ENCODE measurements at regions not wholly inside any gene's neighbourhood (a gene's known extent, or its start where the extent isn't known, plus 50 kb on each side); places are given as distances from the start of the nearest gene placed in this dataset.

DNA sequence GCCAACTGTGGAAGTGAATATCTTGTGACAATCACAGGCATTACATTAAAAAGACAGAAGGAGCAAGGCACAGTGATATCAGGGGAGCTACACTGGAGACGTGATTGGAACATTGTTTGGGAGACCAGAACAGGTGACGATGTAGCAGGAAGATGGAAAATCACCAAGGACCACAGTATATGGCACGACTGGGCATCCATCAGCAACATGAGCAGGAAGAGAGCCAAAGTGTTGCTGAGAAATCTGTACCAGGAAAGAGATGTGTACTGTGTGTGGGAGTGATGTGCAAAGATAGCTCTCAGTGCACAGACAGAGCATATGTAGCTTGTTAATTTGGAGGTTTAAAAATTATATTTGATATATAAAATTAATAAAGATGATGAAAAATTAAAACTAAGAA, 790.6 kb upstream of the ADGRL2 start:
- H4K91ac ChIP-seq (replicated peaks; ENCODE audit: insufficient read length, low read length) = no peak overlapping the region
- ChIA-PET CTCF (ENCODE audit: partially characterized antibody) (interaction anchor here (1.2 kb wide), 1 partner anchor 12 kb away, joined by 3 read pairs; no protein-coding TSS in a partner anchor), POLR2A (ENCODE audit: partially characterized antibody) (no interaction called here)
- H3K27me3 ChIP-seq (replicated peaks in 1 of 4; ENCODE audit: control insufficient read depth in 3 of 4, extremely low read depth in 1 of 4, insufficient read depth in 3 of 4, low read length in 3 of 4) = no peaks in the 10 kb centered on the region
- no peaks in the 10 kb centered on the region for H3K23me2 ChIP-seq (ENCODE audit: low read depth, low read length)
- no peaks in the 10 kb centered on the region for H3K9me3 ChIP-seq (ENCODE audit: insufficient read depth in 2 of 2, low read depth in 1 of 2, low read length in 1 of 2)
- no peak overlapping the region for H2BK120ac ChIP-seq (replicated peaks; ENCODE audit: low read depth, low read length)
- H2BK5ac ChIP-seq (ENCODE audit: low read depth, low read length) = no peak overlapping the region
- TF ChIP-seq SUZ12 (IDR thresholded peaks at IDR 0.05; ENCODE audit: low read length) = no peak
- TF ChIP-seq, protein P1, sequence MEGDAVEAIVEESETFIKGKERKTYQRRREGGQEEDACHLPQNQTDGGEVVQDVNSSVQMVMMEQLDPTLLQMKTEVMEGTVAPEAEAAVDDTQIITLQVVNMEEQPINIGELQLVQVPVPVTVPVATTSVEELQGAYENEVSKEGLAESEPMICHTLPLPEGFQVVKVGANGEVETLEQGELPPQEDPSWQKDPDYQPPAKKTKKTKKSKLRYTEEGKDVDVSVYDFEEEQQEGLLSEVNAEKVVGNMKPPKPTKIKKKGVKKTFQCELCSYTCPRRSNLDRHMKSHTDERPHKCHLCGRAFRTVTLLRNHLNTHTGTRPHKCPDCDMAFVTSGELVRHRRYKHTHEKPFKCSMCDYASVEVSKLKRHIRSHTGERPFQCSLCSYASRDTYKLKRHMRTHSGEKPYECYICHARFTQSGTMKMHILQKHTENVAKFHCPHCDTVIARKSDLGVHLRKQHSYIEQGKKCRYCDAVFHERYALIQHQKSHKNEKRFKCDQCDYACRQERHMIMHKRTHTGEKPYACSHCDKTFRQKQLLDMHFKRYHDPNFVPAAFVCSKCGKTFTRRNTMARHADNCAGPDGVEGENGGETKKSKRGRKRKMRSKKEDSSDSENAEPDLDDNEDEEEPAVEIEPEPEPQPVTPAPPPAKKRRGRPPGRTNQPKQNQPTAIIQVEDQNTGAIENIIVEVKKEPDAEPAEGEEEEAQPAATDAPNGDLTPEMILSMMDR (IDR thresholded peaks at IDR 0.05; ENCODE audit: control extremely low read depth in 1 of 3, insufficient read depth in 1 of 3, low read depth in 1 of 3, low read length in 3 of 3) = no peak
- TF ChIP-seq TEAD4 (IDR thresholded peaks at IDR 0.05; ENCODE audit: low read depth, low read length) = no peak
- TF ChIP-seq SIN3A (conservative IDR thresholded peaks at IDR 0.05 in 1 of 2, IDR thresholded peaks at IDR 0.05 in 1 of 2; ENCODE audit: low read depth in 1 of 2, low read length in 2 of 2) = no peak
- H3K79me2 ChIP-seq (ENCODE audit: control insufficient read depth in 1 of 2, insufficient read depth in 2 of 2, low read length in 2 of 2) = no peaks in the 10 kb centered on the region
- H2AK5ac ChIP-seq (ENCODE audit: low read depth, low read length) = no peak overlapping the region
- no peak overlapping the region for H3K4me2 ChIP-seq (ENCODE audit: insufficient read depth in 1 of 2, low read depth in 2 of 2, low read length in 2 of 2)
- no peaks in the 10 kb centered on the region for H3K4me1 ChIP-seq (replicated peaks in 1 of 4; ENCODE audit: control insufficient read depth in 3 of 4, insufficient read depth in 4 of 4, low read length in 3 of 4)
- no peak overlapping the region for H3K4ac ChIP-seq (replicated peaks; ENCODE audit: insufficient read length, low read depth, low read length)
- H3K27ac ChIP-seq (ENCODE audit: low read depth, low read length) = no peak overlapping the region
- no peak overlapping the region for H4K8ac ChIP-seq (ENCODE audit: extremely low read depth, insufficient read depth, low read length)
- no peak overlapping the region for H2BK20ac ChIP-seq (ENCODE audit: low read length)
- H3K56ac ChIP-seq (replicated peaks; ENCODE audit: insufficient read length, low read depth, low read length) = no peak overlapping the region
- no peak overlapping the region for H2BK15ac ChIP-seq (ENCODE audit: low read length)
- FAIRE-seq (no peak), DNase-seq (ENCODE audit: low read depth in 1 of 2, low spot score in 2 of 2) (no peak)
- no peaks in the 10 kb centered on the region for H3K36me3 ChIP-seq (ENCODE audit: control insufficient read depth in 2 of 4, insufficient read depth in 4 of 4, low read length in 3 of 4)
- H3K9ac ChIP-seq (replicated peaks in 1 of 4; ENCODE audit: extremely low read depth in 1 of 4, low read depth in 3 of 4, low read length in 3 of 4) = no peak overlapping the region
- no peak overlapping the region for H3K14ac ChIP-seq (ENCODE audit: insufficient read length)
- H3K23ac ChIP-seq (ENCODE audit: insufficient read length) = no peak overlapping the region
- H3K4me3 ChIP-seq (ENCODE audit: extremely low read depth in 1 of 4, insufficient read depth in 2 of 4, low read depth in 3 of 4, low read length in 4 of 4) = no peak overlapping the region
- no peak overlapping the region for H2AFZ ChIP-seq (ENCODE audit: low read length)
- H2BK12ac ChIP-seq (ENCODE audit: low read depth, low read length) = no peak overlapping the region
- no peaks in the 10 kb centered on the region for H3K79me1 ChIP-seq (ENCODE audit: low read depth, low read length)
- 94% methylated on average over 3 of the region's 3 CpGs; no CpG with 5 or more reads in 1 of the 2 experiments for WGBS, 2 experiments (ENCODE audit: extremely low coverage in 1 of 2, insufficient coverage in 1 of 2, insufficient read length in 1 of 2, insufficient replicate concordance in 2 of 2, low coverage in 1 of 2, low lambda C conversion rate in 2 of 2, missing lambda C conversion rate in 1 of 2)
- H4K5ac ChIP-seq (ENCODE audit: insufficient read length, low read depth, low read length) = no peak overlapping the region
- H4K20me1 ChIP-seq (replicated peaks in 1 of 2; ENCODE audit: control insufficient read depth in 1 of 2, insufficient read depth in 2 of 2, low read length in 2 of 2) = no peaks in the 10 kb centered on the region
- H3K18ac ChIP-seq (ENCODE audit: extremely low read depth, low read length) = no peak overlapping the region

Measured in H1 (cell line).